ENCODE measurements at regions not wholly inside any gene's neighbourhood (a gene's known extent, or its start where the extent isn't known, plus 50 kb on each side); places are given as distances from the start of the nearest gene placed in this dataset.

DNA sequence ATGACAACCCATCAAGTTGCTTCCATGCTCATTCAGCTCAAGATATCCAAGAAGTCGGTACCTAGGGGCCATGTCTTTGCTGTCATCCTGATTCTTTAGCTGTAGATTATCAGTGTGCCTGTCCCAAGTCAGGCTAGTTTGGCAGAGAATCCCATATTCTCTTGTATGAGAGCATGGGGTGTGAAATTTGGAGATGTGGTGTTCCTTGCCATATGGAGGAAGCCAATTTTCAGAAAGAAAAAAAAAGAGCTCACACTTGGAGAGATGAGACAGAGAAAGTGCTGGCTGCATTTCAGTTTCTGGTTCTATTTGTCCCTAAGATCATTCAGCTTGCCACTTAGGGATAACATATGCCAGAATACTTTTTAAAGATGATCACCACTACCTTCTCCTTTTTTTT is 52.3 kb upstream of the SLC4A7 start:
- TF ChIP-seq, protein P1, sequence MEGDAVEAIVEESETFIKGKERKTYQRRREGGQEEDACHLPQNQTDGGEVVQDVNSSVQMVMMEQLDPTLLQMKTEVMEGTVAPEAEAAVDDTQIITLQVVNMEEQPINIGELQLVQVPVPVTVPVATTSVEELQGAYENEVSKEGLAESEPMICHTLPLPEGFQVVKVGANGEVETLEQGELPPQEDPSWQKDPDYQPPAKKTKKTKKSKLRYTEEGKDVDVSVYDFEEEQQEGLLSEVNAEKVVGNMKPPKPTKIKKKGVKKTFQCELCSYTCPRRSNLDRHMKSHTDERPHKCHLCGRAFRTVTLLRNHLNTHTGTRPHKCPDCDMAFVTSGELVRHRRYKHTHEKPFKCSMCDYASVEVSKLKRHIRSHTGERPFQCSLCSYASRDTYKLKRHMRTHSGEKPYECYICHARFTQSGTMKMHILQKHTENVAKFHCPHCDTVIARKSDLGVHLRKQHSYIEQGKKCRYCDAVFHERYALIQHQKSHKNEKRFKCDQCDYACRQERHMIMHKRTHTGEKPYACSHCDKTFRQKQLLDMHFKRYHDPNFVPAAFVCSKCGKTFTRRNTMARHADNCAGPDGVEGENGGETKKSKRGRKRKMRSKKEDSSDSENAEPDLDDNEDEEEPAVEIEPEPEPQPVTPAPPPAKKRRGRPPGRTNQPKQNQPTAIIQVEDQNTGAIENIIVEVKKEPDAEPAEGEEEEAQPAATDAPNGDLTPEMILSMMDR (IDR thresholded peaks at IDR 0.05), result no peak
- no peak for TF ChIP-seq SIN3A (IDR thresholded peaks at IDR 0.05; ENCODE audit: borderline replicate concordance, insufficient read depth, low read depth, low read length)

Measured in Panc1 (cell line).